Stimulated activated CD4-positive, alpha-beta T cell treated with anti-CD3 and anti-CD28 coated beads, Interleukin-4, amount 100 ng/mL, for 1 hour (primary cell): ENCODE measurements at regions not wholly inside any gene's neighbourhood (a gene's known extent, or its start where the extent isn't known, plus 50 kb on each side); places are given as distances from the start of the nearest gene placed in this dataset.

ENCODE experiments used
- DNase-seq: peaks from one replicate; pipeline ENCODE4 v3.0.0-alpha.2; 2020

DNA sequence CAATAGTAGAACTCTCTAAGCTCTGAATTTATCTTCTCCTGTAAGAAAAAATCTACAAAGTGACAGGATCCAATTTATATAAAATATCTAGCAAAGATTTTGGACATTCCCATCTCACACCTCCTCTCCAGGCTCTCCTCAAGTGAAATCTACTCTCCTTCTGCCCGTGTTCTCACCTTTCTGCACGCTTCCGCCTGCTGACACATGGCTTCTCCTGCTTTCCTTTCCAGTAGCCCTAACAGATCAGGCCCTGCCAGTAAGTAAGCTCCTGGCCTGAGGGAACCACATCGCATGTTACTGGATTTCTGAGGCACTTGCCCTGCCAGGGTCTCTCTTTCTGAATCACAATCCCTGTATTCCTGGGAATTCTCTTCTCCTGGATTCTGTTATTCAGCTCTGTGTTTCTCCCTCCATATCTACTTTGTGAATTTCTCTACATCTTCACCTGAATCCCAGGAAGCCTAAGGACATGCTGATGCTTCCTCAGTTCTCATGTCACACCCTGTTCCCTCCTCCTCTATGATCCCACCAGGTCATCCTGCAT is 53.3 kb upstream of the TOP3B start:
- no peak for DNase-seq

DNA sequence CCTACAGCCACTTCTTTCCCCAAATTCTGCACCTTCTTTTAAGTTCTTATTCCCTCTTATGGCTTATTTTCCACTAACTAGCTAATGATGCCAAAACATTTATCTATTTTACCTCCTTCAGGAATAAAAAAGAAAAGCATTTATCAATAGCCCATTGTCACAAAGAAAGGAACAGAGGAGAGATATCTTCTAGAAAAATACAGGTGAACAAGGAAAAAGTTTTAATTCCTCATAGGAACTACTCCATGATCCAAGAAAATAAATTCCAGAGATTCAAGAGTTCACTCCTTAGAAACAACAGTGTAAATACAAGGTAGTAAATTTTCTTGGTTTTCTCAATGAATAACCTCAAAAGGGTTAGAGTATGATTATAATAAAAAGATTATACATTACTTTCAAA is 52.6 kb upstream of the TOP3B start:
- no peak for DNase-seq

DNA sequence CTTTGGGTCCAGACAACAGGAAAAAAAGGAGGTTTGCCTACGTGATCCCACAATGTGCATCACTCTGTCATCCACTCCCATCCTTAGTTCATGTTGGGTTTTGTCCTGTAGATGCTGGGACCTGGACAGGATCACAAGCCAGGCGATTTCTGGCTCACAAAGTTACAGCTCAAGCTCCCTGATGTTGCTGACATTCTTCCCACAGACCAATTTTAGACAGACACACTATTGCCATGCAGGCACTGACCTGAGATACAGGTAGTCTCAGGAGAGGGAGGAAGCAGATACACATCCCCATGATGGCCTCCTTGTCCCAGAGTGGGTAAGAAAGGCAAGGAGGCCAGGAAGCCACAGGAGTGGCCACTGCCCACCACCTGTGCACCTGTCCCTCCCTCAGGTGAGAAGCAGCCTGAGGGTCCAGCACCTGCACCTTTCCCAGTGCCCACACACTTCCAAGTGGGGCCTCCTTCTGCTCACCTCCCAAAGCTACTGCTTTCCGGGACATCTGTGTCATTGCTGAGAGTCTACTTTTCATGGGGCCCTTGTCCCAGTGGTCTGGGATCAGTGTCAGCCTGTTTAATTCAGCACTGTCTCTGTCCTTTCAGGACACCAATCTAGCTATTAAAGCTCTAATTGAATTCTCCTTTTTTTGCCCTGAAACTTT is 52.0 kb upstream of the TOP3B start:
- DNase-seq = no peak

DNA sequence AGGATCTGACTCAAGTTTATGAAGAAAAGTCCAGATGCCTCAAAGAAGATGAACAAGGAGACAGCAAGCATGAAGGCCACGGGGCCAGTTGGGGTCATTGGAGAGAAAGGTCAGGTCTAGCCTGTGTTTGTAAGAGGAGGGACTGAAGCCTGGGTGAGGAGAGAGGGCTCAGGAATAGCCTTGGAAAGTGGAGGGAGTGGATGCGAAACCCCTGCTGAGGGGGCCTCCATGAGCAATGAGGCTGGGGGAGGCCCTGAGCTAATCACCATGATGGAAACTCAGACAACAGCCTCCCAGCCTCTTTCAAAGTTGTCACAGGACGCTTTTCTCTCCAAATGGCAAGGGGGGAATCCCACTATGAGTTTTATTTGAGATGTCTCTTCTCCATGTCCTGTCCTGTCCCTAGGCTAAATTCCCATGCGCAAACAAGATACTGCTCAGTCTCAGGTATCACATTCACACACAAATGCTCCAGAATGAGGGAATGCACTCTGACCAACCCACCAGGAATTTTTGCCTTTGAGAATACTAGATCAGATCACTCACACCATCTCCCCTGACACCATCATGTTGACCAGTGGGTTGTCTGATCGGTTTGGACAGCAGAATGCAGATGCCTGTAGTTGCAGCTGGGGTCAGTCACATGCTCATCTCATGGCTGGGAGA is 51.3 kb upstream of the TOP3B start:
- DNase-seq = no peak

DNA sequence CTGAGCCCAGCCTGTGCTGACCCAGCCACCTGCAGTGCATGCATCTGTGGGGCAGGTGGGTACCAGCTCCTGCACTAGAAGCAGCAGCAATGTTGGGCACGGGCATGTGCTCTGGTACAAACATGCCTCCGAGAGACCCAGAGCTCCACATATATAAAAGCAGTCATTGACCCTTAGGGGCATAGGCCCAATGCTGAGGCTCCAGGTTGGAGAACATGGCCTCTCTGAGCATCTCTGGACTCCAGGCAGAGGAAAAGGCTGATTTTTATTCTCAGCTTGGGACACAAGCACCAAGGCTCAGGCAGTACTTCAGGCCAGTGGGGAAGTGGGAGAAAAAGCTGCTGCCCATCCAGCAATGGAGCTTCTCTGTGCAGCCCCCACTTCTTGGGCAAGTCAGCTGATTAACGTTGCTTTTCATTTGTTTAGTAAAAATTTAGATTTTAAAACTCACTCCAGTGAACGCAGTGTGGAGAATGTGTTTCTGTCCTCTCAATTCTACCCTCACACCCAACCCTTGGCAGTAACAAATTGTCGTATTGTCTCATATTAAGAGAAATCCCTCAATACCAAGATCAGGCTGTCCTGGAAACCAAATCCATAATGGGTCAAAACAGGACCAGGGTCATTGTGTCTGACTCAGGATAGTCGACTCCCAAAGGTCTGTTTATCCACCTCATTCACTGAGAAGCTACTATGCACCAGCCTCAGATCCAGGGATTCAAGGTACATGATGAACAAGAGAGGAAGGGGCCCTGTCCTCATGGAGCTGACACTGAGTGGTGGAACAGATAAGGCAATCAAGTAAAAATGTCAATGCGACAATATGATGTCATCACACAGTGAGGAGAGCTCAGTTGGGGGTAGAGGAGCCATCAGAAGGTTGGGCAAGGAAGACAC is 50.6 kb upstream of the TOP3B start:
- no peak for DNase-seq

DNA sequence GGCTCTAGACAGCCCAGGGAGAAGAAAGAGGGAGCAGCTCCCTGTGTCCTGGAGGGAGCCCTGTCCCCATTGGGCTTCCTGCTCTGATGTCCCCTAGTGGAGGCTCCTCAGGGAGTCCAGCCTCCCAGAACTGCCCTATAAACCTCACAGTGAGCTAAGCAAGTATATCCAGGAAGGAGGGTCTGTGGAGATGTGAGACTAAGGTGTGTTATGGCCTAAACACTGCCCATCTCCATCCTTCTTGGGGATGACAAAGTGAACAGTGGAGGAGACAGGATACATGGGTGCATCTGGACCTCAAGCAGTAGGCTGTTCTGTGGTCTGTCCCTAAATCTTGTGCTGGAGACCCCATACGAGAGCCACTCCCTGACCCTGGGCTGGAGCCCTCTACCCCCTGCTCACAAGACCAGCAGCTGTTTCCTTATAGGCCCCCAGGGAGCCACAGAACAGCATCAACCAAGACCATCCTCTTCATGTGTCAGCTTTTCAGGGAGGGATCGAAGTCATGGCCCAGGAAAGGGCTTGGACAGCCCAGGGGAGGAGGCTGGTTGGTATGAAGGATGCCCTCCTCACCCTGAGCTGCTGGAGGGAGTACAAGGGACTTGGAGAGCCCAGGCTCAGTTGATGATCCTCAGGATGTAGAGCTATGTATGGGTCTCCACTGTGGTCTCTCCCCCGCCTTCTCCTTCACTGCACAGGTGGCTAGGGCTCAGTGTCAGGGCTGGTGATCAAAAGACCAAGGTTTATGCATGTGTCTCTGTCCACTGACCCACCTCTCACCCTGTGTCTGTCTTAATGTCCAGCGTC is 49.7 kb upstream of the TOP3B start:
- DNase-seq = no peak
